ENCODE measurements at regions not wholly inside any gene's neighbourhood (a gene's known extent, or its start where the extent isn't known, plus 50 kb on each side); places are given as distances from the start of the nearest gene placed in this dataset.
A peak's percentile ranks its signal among the peaks of the same experiment; 100 is the strongest.

- no peak for FAIRE-seq
- peaks cover 0 to 11% (median 4%) of the 10 kb centered on the region in 3 donors for H3K4me1 ChIP-seq (ENCODE audit: control insufficient read depth in 2 of 3, insufficient read depth in 2 of 3, low read depth in 1 of 3, low read length in 3 of 3)
Measured at GRCh38 chr9:118316831-118317343, 612.7 kb downstream of the TLR4 start.

DNA sequence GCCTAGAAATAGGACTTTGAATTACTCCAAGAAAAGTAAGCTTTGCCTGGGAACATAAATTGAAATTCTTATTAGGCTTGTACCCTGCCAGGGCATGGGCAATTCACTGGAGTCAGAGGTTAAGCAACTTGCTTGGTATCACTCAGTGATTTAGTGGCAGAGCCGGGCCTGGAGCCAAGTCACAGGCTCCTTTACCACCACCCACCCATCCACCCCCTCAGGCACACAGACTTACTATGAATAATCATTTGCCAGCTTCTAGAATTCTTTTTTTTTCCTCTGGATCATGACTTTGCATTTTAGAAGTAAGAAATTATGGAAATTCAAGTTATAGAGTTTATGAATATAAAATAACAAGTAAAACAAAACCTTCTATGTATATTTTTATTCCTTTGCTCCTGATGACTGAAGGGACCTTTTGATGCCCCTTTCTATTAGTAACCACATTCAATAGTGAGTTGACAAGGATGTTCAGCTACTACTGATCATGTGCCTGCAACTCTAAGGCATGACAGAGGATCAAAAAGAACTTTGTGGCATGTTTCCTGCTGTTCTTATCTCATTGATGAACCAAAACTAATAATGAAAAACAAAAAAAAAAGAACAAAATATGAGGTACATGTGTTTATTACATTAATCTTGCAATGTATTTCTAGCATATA lies 614.7 kb downstream of the TLR4 start:
- Histone ChIP-seq H3K4me3 (ENCODE audit: low read length in 3 of 3) (no peak overlapping the region), H3K9ac (ENCODE audit: low read length in 3 of 3) (no peak overlapping the region), H3K36me3 (ENCODE audit: control insufficient read depth in 2 of 3, insufficient read depth in 3 of 3, low read length in 3 of 3) (no peaks in the 10 kb centered on the region), H3K9me3 (ENCODE audit: control insufficient read depth in 2 of 3, insufficient read depth in 1 of 3, low read length in 3 of 3) (no peaks in the 10 kb centered on the region), H3K4me1 (ENCODE audit: control insufficient read depth in 2 of 3, insufficient read depth in 2 of 3, low read depth in 1 of 3, low read length in 3 of 3) (peaks cover 0 to 11% (median 4%) of the 10 kb centered on the region in 3 donors), H3K27me3 (ENCODE audit: control insufficient read depth, insufficient read depth, low read length) (no peaks in the 10 kb centered on the region), H3K27ac (ENCODE audit: low read depth in 2 of 2, low read length in 2 of 2) (no peak overlapping the region)
- DNase-seq (peak in 3 of 5 donors; percentile 34 to 89 (median 57)), FAIRE-seq (peak; percentile 97)
- intact Hi-C loops (cut with DNase I), result no loop called here
- TF ChIP-seq, protein P1, sequence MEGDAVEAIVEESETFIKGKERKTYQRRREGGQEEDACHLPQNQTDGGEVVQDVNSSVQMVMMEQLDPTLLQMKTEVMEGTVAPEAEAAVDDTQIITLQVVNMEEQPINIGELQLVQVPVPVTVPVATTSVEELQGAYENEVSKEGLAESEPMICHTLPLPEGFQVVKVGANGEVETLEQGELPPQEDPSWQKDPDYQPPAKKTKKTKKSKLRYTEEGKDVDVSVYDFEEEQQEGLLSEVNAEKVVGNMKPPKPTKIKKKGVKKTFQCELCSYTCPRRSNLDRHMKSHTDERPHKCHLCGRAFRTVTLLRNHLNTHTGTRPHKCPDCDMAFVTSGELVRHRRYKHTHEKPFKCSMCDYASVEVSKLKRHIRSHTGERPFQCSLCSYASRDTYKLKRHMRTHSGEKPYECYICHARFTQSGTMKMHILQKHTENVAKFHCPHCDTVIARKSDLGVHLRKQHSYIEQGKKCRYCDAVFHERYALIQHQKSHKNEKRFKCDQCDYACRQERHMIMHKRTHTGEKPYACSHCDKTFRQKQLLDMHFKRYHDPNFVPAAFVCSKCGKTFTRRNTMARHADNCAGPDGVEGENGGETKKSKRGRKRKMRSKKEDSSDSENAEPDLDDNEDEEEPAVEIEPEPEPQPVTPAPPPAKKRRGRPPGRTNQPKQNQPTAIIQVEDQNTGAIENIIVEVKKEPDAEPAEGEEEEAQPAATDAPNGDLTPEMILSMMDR (IDR thresholded peaks at IDR 0.05; ENCODE audit: borderline replicate concordance, extremely low read depth, insufficient read depth), result no peak

More at GRCh38 chr9:118316831-118317343, 612.7 kb downstream of the TLR4 start:
- intact Hi-C loops (cut with DNase I), result no loop called here
- Histone ChIP-seq H3K4me3 (ENCODE audit: low read length in 3 of 3) (no peak overlapping the region), H3K27me3 (ENCODE audit: control insufficient read depth, insufficient read depth, low read length) (no peaks in the 10 kb centered on the region), H3K9ac (ENCODE audit: low read length in 3 of 3) (no peak overlapping the region), H3K36me3 (ENCODE audit: control insufficient read depth in 2 of 3, insufficient read depth in 3 of 3, low read length in 3 of 3) (no peaks in the 10 kb centered on the region), H3K27ac (ENCODE audit: low read depth in 2 of 2, low read length in 2 of 2) (no peak overlapping the region), H3K9me3 (ENCODE audit: control insufficient read depth in 2 of 3, insufficient read depth in 1 of 3, low read length in 3 of 3) (no peaks in the 10 kb centered on the region)
- TF ChIP-seq, protein P1 (IDR thresholded peaks at IDR 0.05; ENCODE audit: borderline replicate concordance, extremely low read depth, insufficient read depth), result no peak
- no peak for DNase-seq

DNA sequence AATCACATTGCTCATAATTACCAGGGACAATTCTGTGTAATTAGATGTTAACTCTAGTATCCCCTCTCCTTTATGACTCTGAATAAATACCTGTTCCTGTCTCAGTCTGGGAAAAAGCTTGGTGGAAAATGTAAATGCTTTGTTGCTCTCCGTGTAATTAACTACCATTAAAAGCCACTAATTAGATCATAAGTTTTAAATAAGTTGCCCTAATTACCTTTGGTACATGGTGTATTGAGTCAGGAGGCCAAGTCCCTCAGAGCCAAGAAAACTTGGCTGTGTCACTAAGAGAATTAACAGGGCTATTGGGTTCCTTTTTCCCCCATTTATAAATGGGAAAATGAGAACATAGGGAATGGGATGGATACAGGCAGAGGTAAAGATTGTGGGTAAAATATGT lies 617.6 kb downstream of the TLR4 start:
- Histone ChIP-seq H3K36me3 (ENCODE audit: control insufficient read depth in 2 of 3, insufficient read depth in 3 of 3, low read length in 3 of 3) (no peaks in the 10 kb centered on the region), H3K27ac (ENCODE audit: low read depth in 2 of 2, low read length in 2 of 2) (no peak overlapping the region), H3K27me3 (ENCODE audit: control insufficient read depth, insufficient read depth, low read length) (no peaks in the 10 kb centered on the region), H3K9ac (ENCODE audit: low read length in 3 of 3) (no peak overlapping the region), H3K4me3 (ENCODE audit: low read length in 3 of 3) (no peak overlapping the region), H3K9me3 (ENCODE audit: control insufficient read depth in 2 of 3, insufficient read depth in 1 of 3, low read length in 3 of 3) (no peaks in the 10 kb centered on the region), H3K4me1 (ENCODE audit: control insufficient read depth in 2 of 3, insufficient read depth in 2 of 3, low read depth in 1 of 3, low read length in 3 of 3) (peaks cover 0 to 8% (median 4%) of the 10 kb centered on the region in 3 donors)
- DNase-seq (no peak), FAIRE-seq (no peak)
- TF ChIP-seq, protein P1 (IDR thresholded peaks at IDR 0.05; ENCODE audit: borderline replicate concordance, extremely low read depth, insufficient read depth), result no peak
- intact Hi-C loops (cut with DNase I), result no loop called here
